Sigmoid colon (tissue), 6 donors: ENCODE measurements at regions not wholly inside any gene's neighbourhood (a gene's known extent, or its start where the extent isn't known, plus 50 kb on each side); places are given as distances from the start of the nearest gene placed in this dataset.

Experiments used
- DNase-seq: peaks from one replicate; pipeline ENCODE4 v3.0.0-alpha.2; 2019
- H3K27ac ChIP-seq, 4 donors: fragments of 200-600 bp; sonication (generic); one replicate each; pipeline ENCODE4 v1.5.1; 2016 to 2019; ENCODE audit warnings: mild to moderate bottlenecking in 1 of 4
- H3K27me3 ChIP-seq, 3 donors: fragments of 200-600 bp; sonication (generic); one replicate each; pipeline ENCODE4 v1.5.1; 2019; ENCODE audit warnings: mild to moderate bottlenecking in 1 of 3
- H3K36me3 ChIP-seq, 4 donors: fragments of 200-600 bp; sonication (generic); one replicate each; pipeline ENCODE4 v1.5.1; 2016 to 2019
- H3K4me1 ChIP-seq, 4 donors: fragments of 200-600 bp; sonication (generic); one replicate each; pipeline ENCODE4 v1.5.1; 2017 to 2019
- H3K4me3 ChIP-seq, 4 donors: fragments of 200-600 bp; sonication (generic); one replicate each; pipeline ENCODE4 v1.5.1; 2017 to 2019; ENCODE audit warnings: mild to moderate bottlenecking in 2 of 4, moderate library complexity in 1 of 4
- H3K9me3 ChIP-seq, 4 donors: fragments of 200-600 bp in 3 of 4; sonication (generic) in 3 of 4; one replicate each; pipeline versions ENCODE4 v1.5.1 to v1.6.1; 2013 to 2019
- CTCF ChIP-seq, 4 experiments: fragments of 450-650 bp in 3 of 4; fragments of 200-600 bp in 1 of 4; IDR thresholded peaks; one replicate each; pipeline ENCODE4 v1.5.1; 2016 to 2019; ENCODE audit warnings: antibody characterized with exemption in 4 of 4, mild to moderate bottlenecking in 3 of 4, moderate library complexity in 2 of 4
- EP300 ChIP-seq, 4 donors: sonication (generic); formaldehyde crosslinking; IDR thresholded peaks; one replicate each; pipeline ENCODE4 v1.6.1; 2017; ENCODE audit warnings: antibody characterized with exemption in 4 of 4
- POLR2A ChIP-seq, 2 donors: fragments of 450-650 bp; IDR thresholded peaks; one replicate each; pipeline ENCODE4 v1.6.1; 2016; ENCODE audit warnings: antibody characterized with exemption in 2 of 2, mild to moderate bottlenecking in 2 of 2, moderate library complexity in 2 of 2
- POLR2AphosphoS5 ChIP-seq, 4 donors: sonication (generic); formaldehyde crosslinking; IDR thresholded peaks; one replicate each; pipeline ENCODE4 v1.6.1; 2017; ENCODE audit warnings: antibody characterized with exemption in 4 of 4
- WGBS, 2 donors: extraction: QIAGEN DNeasy Blood & Tissue Kit; methylation state at CpG; one replicate each; pipeline ENCODE4 v1.1.7; 2013; 5-methylcytosine and 5-hydroxymethylcytosine counted together
- intact Hi-C: fragments of 100-400 bp; cut with DNase I; formaldehyde crosslinking; loops from one replicate; pipeline ENCODE4 v1.15.1; 2023
- donor health status: healthy with polysubstance abuse.
- donor health status: healthy.

- no peaks in the 10 kb centered on the region for H3K36me3 ChIP-seq
- no peak for TF ChIP-seq POLR2AphosphoS5 (IDR thresholded peaks at IDR 0.05)
- TF ChIP-seq POLR2A (IDR thresholded peaks at IDR 0.05), result no peak
- TF ChIP-seq EP300 (IDR thresholded peaks at IDR 0.05), result no peak
- TF ChIP-seq CTCF (IDR thresholded peaks at IDR 0.05), result no peak
- no peaks in the 10 kb centered on the region for H3K4me1 ChIP-seq
- H3K9me3 ChIP-seq, result no peaks in the 10 kb centered on the region
- no peak overlapping the region for H3K27ac ChIP-seq
- intact Hi-C loops, result no loop called here
- DNase-seq, result no peak
- H3K4me3 ChIP-seq, result no peak overlapping the region
- H3K27me3 ChIP-seq, result no peaks in the 10 kb centered on the region
- 86 to 91% methylated on average over 5 of the region's 5 CpGs for WGBS, 2 donors
These were observed 81.9 kb upstream of the PELI2 start for GRCh38 chr14:56036353-56036752.

- intact Hi-C loops, result no loop called here
- DNase-seq, result no peak
- no peaks in the 10 kb centered on the region for H3K36me3 ChIP-seq
- H3K27me3 ChIP-seq, result no peaks in the 10 kb centered on the region
- no peaks in the 10 kb centered on the region for H3K4me1 ChIP-seq
- no peak overlapping the region for H3K27ac ChIP-seq
- H3K4me3 ChIP-seq, result no peak overlapping the region
- no peaks in the 10 kb centered on the region for H3K9me3 ChIP-seq
- TF ChIP-seq POLR2AphosphoS5 (IDR thresholded peaks at IDR 0.05) (no peak), CTCF (IDR thresholded peaks at IDR 0.05) (no peak), EP300 (IDR thresholded peaks at IDR 0.05) (no peak), POLR2A (IDR thresholded peaks at IDR 0.05) (no peak)
- 72 to 89% methylated on average over 2 of the region's 2 CpGs for WGBS, 2 donors
These were observed 78.1 kb upstream of the PELI2 start for GRCh38 chr14:56040121-56040520.

GRCh38 chr14:56044196-56044595 lies 74.0 kb upstream of the PELI2 start:
- Histone ChIP-seq H3K36me3 (no peaks in the 10 kb centered on the region), H3K27me3 (no peaks in the 10 kb centered on the region)

GRCh38 chr14:56046546-56046945 lies 71.7 kb upstream of the PELI2 start:
- no peaks in the 10 kb centered on the region for H3K9me3 ChIP-seq
- no peak overlapping the region for H3K27ac ChIP-seq
- no peaks in the 10 kb centered on the region for H3K36me3 ChIP-seq
- no peak for TF ChIP-seq EP300 (IDR thresholded peaks at IDR 0.05)
- no peak for TF ChIP-seq POLR2AphosphoS5 (IDR thresholded peaks at IDR 0.05)
- no peak for TF ChIP-seq CTCF (IDR thresholded peaks at IDR 0.05)
- no peak for TF ChIP-seq POLR2A (IDR thresholded peaks at IDR 0.05)
- no peaks in the 10 kb centered on the region for H3K4me1 ChIP-seq
- DNase-seq, result no peak
- H3K27me3 ChIP-seq, result no peaks in the 10 kb centered on the region
- no peak overlapping the region for H3K4me3 ChIP-seq
- intact Hi-C loops, result no loop called here
- WGBS, 2 donors, result 89 to 94% methylated on average over 1 of the region's 1 CpG

More at GRCh38 chr14:56044196-56044595, 74.0 kb upstream of the PELI2 start:
- no peak for DNase-seq
- no peaks in the 10 kb centered on the region for H3K9me3 ChIP-seq
- H3K4me3 ChIP-seq, result no peak overlapping the region
- H3K4me1 ChIP-seq, result no peaks in the 10 kb centered on the region
- 93 to 98% methylated on average over 2 of the region's 2 CpGs for WGBS, 2 donors
- intact Hi-C loops, result no loop called here
- TF ChIP-seq CTCF (IDR thresholded peaks at IDR 0.05), result no peak
- TF ChIP-seq POLR2A (IDR thresholded peaks at IDR 0.05), result no peak
- no peak for TF ChIP-seq EP300 (IDR thresholded peaks at IDR 0.05)
- TF ChIP-seq POLR2AphosphoS5 (IDR thresholded peaks at IDR 0.05), result no peak
- H3K27ac ChIP-seq, result no peak overlapping the region

- no peak for DNase-seq
- no peaks in the 10 kb centered on the region for H3K4me1 ChIP-seq
- intact Hi-C loops, result no loop called here
These were observed 71.2 kb upstream of the PELI2 start for GRCh38 chr14:56046996-56047395.

More at GRCh38 chr14:56046996-56047395, 71.2 kb upstream of the PELI2 start:
- WGBS, 2 donors, result 46 to 71% methylated on average over 1 of the region's 1 CpG
- H3K36me3 ChIP-seq, result no peaks in the 10 kb centered on the region
- H3K4me3 ChIP-seq, result no peak overlapping the region
- no peak for TF ChIP-seq EP300 (IDR thresholded peaks at IDR 0.05)
- no peak for TF ChIP-seq CTCF (IDR thresholded peaks at IDR 0.05)
- TF ChIP-seq POLR2A (IDR thresholded peaks at IDR 0.05), result no peak
- TF ChIP-seq POLR2AphosphoS5 (IDR thresholded peaks at IDR 0.05), result no peak
- no peaks in the 10 kb centered on the region for H3K9me3 ChIP-seq
- H3K27me3 ChIP-seq, result no peaks in the 10 kb centered on the region
- H3K27ac ChIP-seq, result no peak overlapping the region
